Osteocyte (in vitro differentiated cells): ENCODE measurements at regions not wholly inside any gene's neighbourhood (a gene's known extent, or its start where the extent isn't known, plus 50 kb on each side); places are given as distances from the start of the nearest gene placed in this dataset.

Experiments used
- DNase-seq: peaks from one replicate; pipeline ENCODE4 v3.0.0; 2021; ENCODE audit warnings: mixed read lengths; ENCODE audit not compliant: unreplicated experiment; ENCODE audit errors: extremely low spot score
- H3K27ac Mint-ChIP-seq: one replicate; pipeline ENCODE4 v1.8.0; 2021; ENCODE audit warnings: mild to moderate bottlenecking, mixed read lengths; ENCODE audit not compliant: unreplicated experiment
- H3K27me3 Mint-ChIP-seq: one replicate; pipeline ENCODE4 v1.8.0; 2021; ENCODE audit warnings: mixed read lengths; ENCODE audit not compliant: unreplicated experiment
- H3K36me3 Mint-ChIP-seq: one replicate; pipeline ENCODE4 v1.8.0; 2021; ENCODE audit warnings: mixed read lengths; ENCODE audit not compliant: unreplicated experiment
- H3K4me1 Mint-ChIP-seq: one replicate; pipeline ENCODE4 v1.8.0; 2021; ENCODE audit warnings: mixed read lengths; ENCODE audit not compliant: unreplicated experiment
- H3K4me3 Mint-ChIP-seq: one replicate; pipeline ENCODE4 v1.8.0; 2021; ENCODE audit warnings: mild to moderate bottlenecking, moderate library complexity, mixed read lengths; ENCODE audit not compliant: unreplicated experiment
- H3K9me3 Mint-ChIP-seq: one replicate; pipeline ENCODE4 v1.8.0; 2021; ENCODE audit warnings: mixed read lengths; ENCODE audit not compliant: unreplicated experiment
- CTCF ChIP-seq: fragments of 200-600 bp; sonication (generic); IDR thresholded peaks from 2 replicates; pipeline ENCODE4 v1.5.0; 2021; ENCODE audit warnings: antibody characterized with exemption, mild to moderate bottlenecking, moderate library complexity

GRCh38 chr3:41097896-41098496, 101.3 kb upstream of the CTNNB1 start:
- DNase-seq, result no peak
- H3K36me3 Mint-ChIP-seq, result no peaks in the 10 kb centered on the region
- no peak overlapping the region for H3K4me3 Mint-ChIP-seq
- peaks cover 5% of the 10 kb centered on the region for H3K27me3 Mint-ChIP-seq
- H3K4me1 Mint-ChIP-seq, result no peaks in the 10 kb centered on the region
- no peak for TF ChIP-seq CTCF
- no peak overlapping the region for H3K27ac Mint-ChIP-seq
- peaks cover 4% of the 10 kb centered on the region for H3K9me3 Mint-ChIP-seq

GRCh38 chr3:41101231-41101630, 98.1 kb upstream of the CTNNB1 start:
- peaks cover 4% of the 10 kb centered on the region for H3K9me3 Mint-ChIP-seq
- H3K27ac Mint-ChIP-seq, result no peak overlapping the region
- no peak overlapping the region for H3K4me3 Mint-ChIP-seq
- TF ChIP-seq CTCF, result no peak
- no peaks in the 10 kb centered on the region for H3K4me1 Mint-ChIP-seq
- no peak for DNase-seq
- H3K36me3 Mint-ChIP-seq, result no peaks in the 10 kb centered on the region
- H3K27me3 Mint-ChIP-seq, result peaks cover 19% of the 10 kb centered on the region

- Mint-ChIP-seq H3K9me3 (peaks cover 4% of the 10 kb centered on the region), H3K4me1 (no peaks in the 10 kb centered on the region), H3K36me3 (no peaks in the 10 kb centered on the region), H3K27me3 (peaks cover 26% of the 10 kb centered on the region), H3K4me3 (no peak overlapping the region), H3K27ac (no peak overlapping the region)
- TF ChIP-seq CTCF, result no peak
- DNase-seq, result no peak
Measured at GRCh38 chr3:41102053-41102556, 97.2 kb upstream of the CTNNB1 start.

GRCh38 chr3:41102750-41103149, 96.6 kb upstream of the CTNNB1 start:
- peaks cover 4% of the 10 kb centered on the region for H3K9me3 Mint-ChIP-seq
- H3K27me3 Mint-ChIP-seq, result peaks cover 31% of the 10 kb centered on the region
- H3K4me1 Mint-ChIP-seq, result no peaks in the 10 kb centered on the region
- H3K4me3 Mint-ChIP-seq, result no peak overlapping the region
- no peak overlapping the region for H3K27ac Mint-ChIP-seq
- no peak for TF ChIP-seq CTCF
- DNase-seq, result no peak
- no peaks in the 10 kb centered on the region for H3K36me3 Mint-ChIP-seq

GRCh38 chr3:41103200-41103599, 96.1 kb upstream of the CTNNB1 start:
- Mint-ChIP-seq H3K4me1 (no peaks in the 10 kb centered on the region), H3K36me3 (no peaks in the 10 kb centered on the region), H3K4me3 (no peak overlapping the region), H3K27me3 (peaks cover 36% of the 10 kb centered on the region), H3K9me3 (peaks cover 4% of the 10 kb centered on the region), H3K27ac (no peak overlapping the region)
- TF ChIP-seq CTCF, result no peak
- DNase-seq, result no peak
